Glutamatergic neuron (in vitro differentiated cells): ENCODE measurements at regions not wholly inside any gene's neighbourhood (a gene's known extent, or its start where the extent isn't known, plus 50 kb on each side); places are given as distances from the start of the nearest gene placed in this dataset.

Experiments
- DNase-seq: peaks from one replicate; pipeline ENCODE4 v3.0.0; 2022
- H3K27ac Mint-ChIP-seq: one replicate; pipeline ENCODE4 v1.8.0; 2020; ENCODE audit warnings: mild to moderate bottlenecking, mixed read lengths, inconsistent platforms; ENCODE audit not compliant: unreplicated experiment
- H3K27me3 Mint-ChIP-seq: one replicate; pipeline ENCODE4 v1.8.0; 2020; ENCODE audit warnings: mild to moderate bottlenecking, moderate library complexity, mixed read lengths, inconsistent platforms; ENCODE audit not compliant: unreplicated experiment
- H3K36me3 Mint-ChIP-seq: one replicate; pipeline ENCODE4 v1.8.0; 2020; ENCODE audit warnings: mild to moderate bottlenecking, mixed read lengths, inconsistent platforms; ENCODE audit not compliant: unreplicated experiment
- H3K4me1 Mint-ChIP-seq: one replicate; pipeline ENCODE4 v1.8.0; 2020; ENCODE audit warnings: mild to moderate bottlenecking, low read depth, mixed read lengths, inconsistent platforms; ENCODE audit not compliant: unreplicated experiment
- H3K4me3 Mint-ChIP-seq: one replicate; pipeline ENCODE4 v1.8.0; 2020; ENCODE audit warnings: mild to moderate bottlenecking, mixed read lengths, inconsistent platforms; ENCODE audit not compliant: unreplicated experiment
- H3K9me3 Mint-ChIP-seq: one replicate; pipeline ENCODE4 v1.8.0; 2020; ENCODE audit warnings: mild to moderate bottlenecking, moderate library complexity, mixed read lengths, inconsistent platforms; ENCODE audit not compliant: unreplicated experiment
- CTCF ChIP-seq: fragments of 200-600 bp; sonication (generic); IDR thresholded peaks from one replicate; pipeline ENCODE4 v1.5.0; 2021; ENCODE audit not compliant: partially characterized antibody, unreplicated experiment

GRCh38 chr2:240197462-240198139 is 57.1 kb upstream of the OTOS start:
- Mint-ChIP-seq H3K27me3 (no peaks in the 10 kb centered on the region), H3K4me1 (peaks cover 22% of the 10 kb centered on the region), H3K27ac (no peak overlapping the region), H3K36me3 (peaks cover 4% of the 10 kb centered on the region), H3K4me3 (no peak overlapping the region), H3K9me3 (peaks cover 8% of the 10 kb centered on the region)
- no peak for DNase-seq
- TF ChIP-seq CTCF = no peak

- TF ChIP-seq CTCF = no peak
- DNase-seq = no peak
- Mint-ChIP-seq H3K4me1 (peaks cover 25% of the 10 kb centered on the region), H3K27me3 (no peaks in the 10 kb centered on the region), H3K4me3 (no peak overlapping the region), H3K9me3 (peaks cover 11% of the 10 kb centered on the region), H3K36me3 (peaks cover 4% of the 10 kb centered on the region), H3K27ac (no peak overlapping the region)
Observed at GRCh38 chr2:240198226-240198625, 57.8 kb upstream of the OTOS start.

- DNase-seq = no peak
- Mint-ChIP-seq H3K4me1 (peaks cover 23% of the 10 kb centered on the region), H3K9me3 (peaks cover 9% of the 10 kb centered on the region), H3K27me3 (no peaks in the 10 kb centered on the region), H3K4me3 (no peak overlapping the region), H3K27ac (no peak overlapping the region), H3K36me3 (peaks cover 4% of the 10 kb centered on the region)
- no peak for TF ChIP-seq CTCF
Observed at GRCh38 chr2:240199133-240199870, 58.8 kb upstream of the OTOS start.

GRCh38 chr2:240200230-240201051 is 60.0 kb upstream of the OTOS start:
- H3K27me3 Mint-ChIP-seq = no peaks in the 10 kb centered on the region
- H3K4me3 Mint-ChIP-seq = no peak overlapping the region
- H3K4me1 Mint-ChIP-seq = peaks cover 30% of the 10 kb centered on the region
- DNase-seq = no peak
- no peak overlapping the region for H3K27ac Mint-ChIP-seq
- peaks cover 4% of the 10 kb centered on the region for H3K36me3 Mint-ChIP-seq
- H3K9me3 Mint-ChIP-seq = peaks cover 9% of the 10 kb centered on the region
- no peak for TF ChIP-seq CTCF
